ENCODE measurements at regions not wholly inside any gene's neighbourhood (a gene's known extent, or its start where the extent isn't known, plus 50 kb on each side); places are given as distances from the start of the nearest gene placed in this dataset.

GRCh38 chr3:73710340-73710739 lies 85.6 kb upstream of the PDZRN3 start:
- DNase-seq (no peak), ATAC-seq (ENCODE audit: insufficient read depth, low FRiP score) (no peak)
- no peak for TF ChIP-seq CTCF (IDR thresholded peaks at IDR 0.05; ENCODE audit: control extremely low read depth, extremely low read depth)
- Histone ChIP-seq H3K9ac (ENCODE audit: insufficient read depth in 1 of 2, low read length in 2 of 2) (no peak overlapping the region), H3K36me3 (ENCODE audit: control insufficient read depth in 4 of 4, insufficient read depth in 4 of 4, low read length in 4 of 4) (no peaks in the 10 kb centered on the region), H3K9me3 (ENCODE audit: control insufficient read depth in 4 of 4, insufficient read depth in 3 of 4, low read length in 3 of 4) (peaks cover 0 to 3% (median 0%) of the 10 kb centered on the region in 4 donors), H3K4me1 (ENCODE audit: control insufficient read depth in 5 of 5, insufficient read depth in 5 of 5, low read length in 5 of 5) (peaks cover 0 to 13% (median 3%) of the 10 kb centered on the region in 5 donors), H3K4me3 (no peak overlapping the region), H3K27me3 (ENCODE audit: control insufficient read depth in 3 of 3, insufficient read depth in 3 of 3, low read length in 2 of 3) (no peaks in the 10 kb centered on the region), H3K27ac (ENCODE audit: low read depth in 1 of 2, low read length in 1 of 2) (no peak overlapping the region)
- 90 to 92% methylated on average over 1 of the region's 1 CpG for WGBS, 2 donors

DNA sequence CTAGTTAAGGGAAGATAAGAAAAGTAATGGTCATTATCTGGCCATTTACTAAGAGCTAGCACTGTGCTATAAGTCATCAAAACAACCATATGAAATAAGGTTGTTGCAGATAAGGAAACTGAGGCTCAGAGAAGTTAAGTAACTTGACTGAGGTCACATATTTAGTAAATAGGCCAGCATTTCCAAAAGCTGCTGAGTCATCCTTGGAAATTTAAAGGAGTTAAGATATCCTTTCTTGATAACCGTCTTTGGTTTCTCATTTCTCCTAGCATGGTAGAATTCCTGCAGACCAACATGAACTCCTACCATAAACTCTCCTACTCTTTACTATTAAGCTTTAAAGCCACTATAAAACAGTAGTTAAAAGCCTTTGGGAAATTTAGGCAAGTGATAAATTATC lies 85.0 kb upstream of the PDZRN3 start:
- no peak for TF ChIP-seq CTCF (IDR thresholded peaks at IDR 0.05; ENCODE audit: control extremely low read depth, extremely low read depth)
- no peak overlapping the region for H3K4me3 ChIP-seq
- peaks cover 0 to 3% (median 0%) of the 10 kb centered on the region in 4 donors for H3K9me3 ChIP-seq (ENCODE audit: control insufficient read depth in 4 of 4, insufficient read depth in 3 of 4, low read length in 3 of 4)
- DNase-seq: no peak
- H3K4me1 ChIP-seq (ENCODE audit: control insufficient read depth in 5 of 5, insufficient read depth in 5 of 5, low read length in 5 of 5): peaks cover 0 to 14% (median 3%) of the 10 kb centered on the region in 5 donors
- H3K36me3 ChIP-seq (ENCODE audit: control insufficient read depth in 4 of 4, insufficient read depth in 4 of 4, low read length in 4 of 4): no peaks in the 10 kb centered on the region
- H3K27me3 ChIP-seq (ENCODE audit: control insufficient read depth in 3 of 3, insufficient read depth in 3 of 3, low read length in 2 of 3): no peaks in the 10 kb centered on the region
- no peak overlapping the region for H3K27ac ChIP-seq (ENCODE audit: low read depth in 1 of 2, low read length in 1 of 2)
- no peak for ATAC-seq (ENCODE audit: insufficient read depth, low FRiP score)
- no peak overlapping the region for H3K9ac ChIP-seq (ENCODE audit: insufficient read depth in 1 of 2, low read length in 2 of 2)
- 92 to 98% methylated on average over 1 of the region's 1 CpG for WGBS, 2 donors

GRCh38 chr3:73708956-73709355 lies 84.2 kb upstream of the PDZRN3 start:
- Histone ChIP-seq H3K4me3 (no peak overlapping the region), H3K9me3 (ENCODE audit: control insufficient read depth in 4 of 4, insufficient read depth in 3 of 4, low read length in 3 of 4) (peaks cover 0 to 2% (median 0%) of the 10 kb centered on the region in 4 donors), H3K9ac (ENCODE audit: insufficient read depth in 1 of 2, low read length in 2 of 2) (no peak overlapping the region), H3K27me3 (ENCODE audit: control insufficient read depth in 3 of 3, insufficient read depth in 3 of 3, low read length in 2 of 3) (no peaks in the 10 kb centered on the region), H3K27ac (ENCODE audit: low read depth in 1 of 2, low read length in 1 of 2) (no peak overlapping the region), H3K36me3 (ENCODE audit: control insufficient read depth in 4 of 4, insufficient read depth in 4 of 4, low read length in 4 of 4) (no peaks in the 10 kb centered on the region), H3K4me1 (ENCODE audit: control insufficient read depth in 5 of 5, insufficient read depth in 5 of 5, low read length in 5 of 5) (peaks cover 0 to 14% (median 3%) of the 10 kb centered on the region in 5 donors)
- no peak for ATAC-seq (ENCODE audit: insufficient read depth, low FRiP score)
- no peak for TF ChIP-seq CTCF (IDR thresholded peaks at IDR 0.05; ENCODE audit: control extremely low read depth, extremely low read depth)
- WGBS, 2 donors: 65 to 71% methylated on average over 2 of the region's 2 CpGs
- DNase-seq: no peak

GRCh38 chr3:73707772-73708171 lies 83.0 kb upstream of the PDZRN3 start:
- DNase-seq (no peak), ATAC-seq (ENCODE audit: insufficient read depth, low FRiP score) (no peak)
- H3K27ac ChIP-seq (ENCODE audit: low read depth in 1 of 2, low read length in 1 of 2): no peak overlapping the region
- H3K4me1 ChIP-seq (ENCODE audit: control insufficient read depth in 5 of 5, insufficient read depth in 5 of 5, low read length in 5 of 5): peaks cover 0 to 14% (median 3%) of the 10 kb centered on the region in 5 donors
- H3K4me3 ChIP-seq: no peak overlapping the region
- no peak overlapping the region for H3K9ac ChIP-seq (ENCODE audit: insufficient read depth in 1 of 2, low read length in 2 of 2)
- 55 to 70% methylated on average over 2 of the region's 2 CpGs for WGBS, 2 donors
- no peaks in the 10 kb centered on the region for H3K27me3 ChIP-seq (ENCODE audit: control insufficient read depth in 3 of 3, insufficient read depth in 3 of 3, low read length in 2 of 3)
- TF ChIP-seq CTCF (IDR thresholded peaks at IDR 0.05; ENCODE audit: control extremely low read depth, extremely low read depth): no peak
- no peaks in the 10 kb centered on the region for H3K9me3 ChIP-seq (ENCODE audit: control insufficient read depth in 4 of 4, insufficient read depth in 3 of 4, low read length in 3 of 4)
- no peaks in the 10 kb centered on the region for H3K36me3 ChIP-seq (ENCODE audit: control insufficient read depth in 4 of 4, insufficient read depth in 4 of 4, low read length in 4 of 4)

Measured in lung (tissue), 11 donors.